HepG2 (cell line): ENCODE measurements at regions not wholly inside any gene's neighbourhood (a gene's known extent, or its start where the extent isn't known, plus 50 kb on each side); places are given as distances from the start of the nearest gene placed in this dataset.

Source experiments
- ATAC-seq: fragments of 200-7000 bp; cut with Tn5 transposase; 3 replicates; pipeline ENCODE4 v1.9.1; 2020; ENCODE audit warnings: mild to moderate bottlenecking, moderate library complexity
- BruUV-seq: library from RNA; stranded (reverse); fragments of 400-500 nt; replicated peaks from 2 replicates; lab custom pipeline; 2021; lab: Mats Ljungman, UMichigan
- CTCF ChIA-PET: fragments of 300-600 bp; formaldehyde crosslinking; extraction: SDS; loops from one replicate; lab custom pipeline; 2021; ENCODE audit warnings: low total read pairs, inconsistent platforms, low intra/inter-chr PET ratio; lab: Yijun Ruan, JAX
- POLR2A ChIA-PET: fragments of 350-600 bp; sonication (Branson Sonifier 250); formaldehyde crosslinking; loops from one replicate; lab custom pipeline; 2020; ENCODE audit warnings: antibody characterized with exemption, inconsistent platforms; lab: Yijun Ruan, JAX
- DNase-seq: peaks from one replicate; pipeline ENCODE4 v3.0.0-alpha.2; 2015; ENCODE audit warnings: low spot score
- FAIRE-seq: peaks from 3 replicates; lab custom pipeline; 2011; peaks lifted over from hg19 to GRCh38; lab: Jason Lieb, UNC
- H2AFZ ChIP-seq: one replicate; pipeline ENCODE4 v1.6.1; 2011; ENCODE audit warnings: low read length, inconsistent platforms
- H3K27ac ChIP-seq: fragments of 300-600 bp; 3 replicates; pipeline ENCODE4 v1.8.0; 2011; ENCODE audit warnings: mixed run types, mild to moderate bottlenecking, mixed read lengths, low read length, inconsistent platforms; ENCODE audit not compliant: insufficient read depth; ENCODE audit errors: extremely low read length
- H3K27me3 ChIP-seq, 2 experiments: fragments of 200-600 bp in 1 of 2; 2 replicates in 1 of 2; 3 replicates in 1 of 2; pipeline versions ENCODE4 v1.6.0 to v1.8.0; 2011; ENCODE audit warnings: low read length in 2 of 2, mild to moderate bottlenecking in 2 of 2, moderate library complexity in 2 of 2, inconsistent platforms in 1 of 2; ENCODE audit not compliant: insufficient read depth in 2 of 2, control insufficient read depth in 1 of 2
- H3K36me3 ChIP-seq, 2 experiments: fragments of 200-600 bp in 1 of 2; replicated peaks in 1 of 2; 2 replicates in 1 of 2; 3 replicates in 1 of 2; pipeline versions ENCODE4 v1.5.1 to v1.8.0; 2011; ENCODE audit warnings: low read length in 2 of 2, inconsistent platforms in 1 of 2; ENCODE audit not compliant: insufficient read depth in 2 of 2, control insufficient read depth in 1 of 2
- H3K4me1 ChIP-seq: 2 replicates; pipeline ENCODE4 v1.5.1; 2012; ENCODE audit warnings: low read length, inconsistent platforms; ENCODE audit not compliant: insufficient read depth
- H3K4me2 ChIP-seq: 2 replicates; pipeline ENCODE4 v1.6.0; 2011; ENCODE audit warnings: low read depth, low read length, inconsistent platforms
- H3K4me3 ChIP-seq, 3 experiments: fragments of 200-600 bp in 1 of 3; sonication (generic), shearing (Covaris generic) in 1 of 3; replicated peaks in 1 of 3; 2 replicates each; pipeline ENCODE4 v1.5.1; 2011 to 2016; ENCODE audit warnings: low read length in 3 of 3, inconsistent platforms in 2 of 3, low read depth in 2 of 3, mild to moderate bottlenecking in 2 of 3, control low read depth in 1 of 3, mixed read lengths in 1 of 3; ENCODE audit not compliant: insufficient read depth in 1 of 3
- H3K79me2 ChIP-seq: one replicate; pipeline ENCODE4 v1.6.1; 2011; ENCODE audit warnings: low read length, inconsistent platforms; ENCODE audit not compliant: insufficient read depth
- H3K9ac ChIP-seq: 2 replicates; pipeline ENCODE4 v1.6.0; 2011; ENCODE audit warnings: mild to moderate bottlenecking, low read depth, low read length, inconsistent platforms; ENCODE audit not compliant: insufficient read depth
- H3K9me3 ChIP-seq: 2 replicates; pipeline ENCODE4 v1.5.1; 2012; ENCODE audit warnings: mild to moderate bottlenecking, low read length
- H4K20me1 ChIP-seq: 2 replicates; pipeline ENCODE4 v1.6.0; 2011; ENCODE audit warnings: inconsistent platforms, mild to moderate bottlenecking, low read length, moderate library complexity; ENCODE audit not compliant: insufficient read depth
- AGO2 ChIP-seq: fragments of 200-400 bp; formaldehyde crosslinking; optimal IDR thresholded peaks from 2 replicates; pipeline ENCODE3; 2017; ENCODE audit warnings: mild to moderate bottlenecking, low read depth, low read length, moderate library complexity
- BCL6 ChIP-seq: IDR thresholded peaks from 2 replicates; pipeline ENCODE4 v1.6.1; 2016; ENCODE audit warnings: missing genetic modification reagents, missing compliant biosample characterization
- CBX1 ChIP-seq: IDR thresholded peaks from one replicate; pipeline ENCODE4 v1.6.1; 2016; ENCODE audit warnings: antibody characterized with exemption, low read depth
- HNRNPH1 ChIP-seq: fragments of 200-400 bp; formaldehyde crosslinking; optimal IDR thresholded peaks from 2 replicates; pipeline ENCODE3; 2017; ENCODE audit warnings: mild to moderate bottlenecking, low read depth, low read length
- HOXA7 ChIP-seq: sonication (generic); formaldehyde crosslinking; IDR thresholded peaks from 2 replicates; pipeline ENCODE4 v1.8.1; 2022; ENCODE audit warnings: mild to moderate bottlenecking, missing genetic modification reagents, moderate library complexity
- HOXD1 ChIP-seq: sonication (generic); formaldehyde crosslinking; IDR thresholded peaks from 2 replicates; pipeline ENCODE4 v1.5.0; 2020; ENCODE audit warnings: missing genetic modification reagents
- NR3C1 ChIP-seq: sonication (generic); formaldehyde crosslinking; IDR thresholded peaks from 2 replicates; pipeline ENCODE4 v1.4.0; 2020; ENCODE audit warnings: missing genetic modification reagents
- PHF5A ChIP-seq: IDR thresholded peaks from one replicate; pipeline ENCODE4 v1.6.1; 2018; ENCODE audit warnings: low read depth, missing genetic modification reagents; ENCODE audit not compliant: unreplicated experiment
- RFX5 ChIP-seq: IDR thresholded peaks from 2 replicates; pipeline ENCODE4 v1.6.1; 2011; ENCODE audit warnings: low read depth, low read length, improper control_type of control experiment
- SMARCE1 ChIP-seq: fragments of 450-650 bp; IDR thresholded peaks from 2 replicates; pipeline ENCODE4 v1.6.1; 2017; ENCODE audit warnings: borderline replicate concordance
- XRCC5 ChIP-seq: fragments of 200-400 bp; formaldehyde crosslinking; optimal IDR thresholded peaks from 2 replicates; pipeline ENCODE3; 2017; ENCODE audit warnings: mild to moderate bottlenecking, low read length
- ZKSCAN1 ChIP-seq: fragments of 150-350 bp; IDR thresholded peaks from 2 replicates; pipeline ENCODE4 v1.6.1; 2014; ENCODE audit warnings: low read length
- ZNF207 ChIP-seq: fragments of 450-650 bp; IDR thresholded peaks from 2 replicates; pipeline ENCODE4 v1.6.1; 2016; ENCODE audit warnings: antibody characterized with exemption, borderline replicate concordance
- ZNF432 ChIP-seq: sonication (generic); formaldehyde crosslinking; IDR thresholded peaks from 2 replicates; pipeline ENCODE4 v1.5.0; 2020; ENCODE audit warnings: missing genetic modification reagents, mild to moderate bottlenecking, borderline replicate concordance
- WGBS: methylation state at CpG from one replicate; pipeline ENCODE4 v1.1.6; 2017; ENCODE audit warnings: low lambda C conversion rate; 5-methylcytosine and 5-hydroxymethylcytosine counted together
- in situ Hi-C: cut with HindIII; loops from 2 replicates; pipeline ENCODE4 v1.10.0; 2017; ENCODE audit warnings: low pct_unique_long_range_greater_than_20kb; ENCODE audit not compliant: extremely low pct_ligation_motif_present
- intact Hi-C: fragments of 100-400 bp; cut with micrococcal nuclease; formaldehyde crosslinking; loops from one replicate; pipeline ENCODE4 v1.10.0; 2022; ENCODE audit not compliant: unreplicated experiment
- TF ChIP-seq, protein P1 (sequence below): sonication (generic); formaldehyde crosslinking; IDR thresholded peaks from 2 replicates; pipeline ENCODE4 v1.4.0; 2020; ENCODE audit warnings: missing genetic modification reagents, mild to moderate bottlenecking, borderline replicate concordance
- TF ChIP-seq, protein P2 (sequence below): sonication (generic); formaldehyde crosslinking; IDR thresholded peaks from 2 replicates; pipeline ENCODE4 v1.5.1; 2020; ENCODE audit warnings: missing genetic modification reagents, mild to moderate bottlenecking, borderline replicate concordance
- TF ChIP-seq, protein P3 (sequence below): sonication (generic); formaldehyde crosslinking; IDR thresholded peaks from 2 replicates; pipeline ENCODE4 v1.5.0; 2020; ENCODE audit warnings: missing genetic modification reagents, mild to moderate bottlenecking, borderline replicate concordance
- TF ChIP-seq, protein P4 (sequence below): sonication (generic); formaldehyde crosslinking; IDR thresholded peaks from 2 replicates; pipeline ENCODE4 v1.5.0; 2020; ENCODE audit warnings: missing genetic modification reagents

DNA sequence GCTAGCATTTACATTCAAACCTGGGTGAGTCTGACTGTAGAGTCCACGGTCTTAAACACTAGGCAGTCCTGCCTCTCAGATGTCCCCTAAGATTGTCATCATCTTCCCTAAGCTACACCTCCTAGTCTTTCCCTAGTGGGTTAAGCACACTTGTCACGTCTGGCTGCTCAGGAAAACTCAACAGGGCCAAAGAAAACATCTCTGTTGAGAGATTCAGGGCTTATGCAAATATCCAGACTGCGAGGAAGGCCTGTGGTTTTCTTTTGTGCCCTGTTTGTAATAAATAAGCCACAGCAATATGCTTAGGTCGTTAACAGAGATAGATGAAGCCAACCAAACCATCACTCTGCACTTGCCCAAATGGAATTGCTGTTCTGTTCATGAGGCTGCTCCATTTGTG, 472.6 kb upstream of the DEPDC1 start (continued):
- TF ChIP-seq, protein P1, sequence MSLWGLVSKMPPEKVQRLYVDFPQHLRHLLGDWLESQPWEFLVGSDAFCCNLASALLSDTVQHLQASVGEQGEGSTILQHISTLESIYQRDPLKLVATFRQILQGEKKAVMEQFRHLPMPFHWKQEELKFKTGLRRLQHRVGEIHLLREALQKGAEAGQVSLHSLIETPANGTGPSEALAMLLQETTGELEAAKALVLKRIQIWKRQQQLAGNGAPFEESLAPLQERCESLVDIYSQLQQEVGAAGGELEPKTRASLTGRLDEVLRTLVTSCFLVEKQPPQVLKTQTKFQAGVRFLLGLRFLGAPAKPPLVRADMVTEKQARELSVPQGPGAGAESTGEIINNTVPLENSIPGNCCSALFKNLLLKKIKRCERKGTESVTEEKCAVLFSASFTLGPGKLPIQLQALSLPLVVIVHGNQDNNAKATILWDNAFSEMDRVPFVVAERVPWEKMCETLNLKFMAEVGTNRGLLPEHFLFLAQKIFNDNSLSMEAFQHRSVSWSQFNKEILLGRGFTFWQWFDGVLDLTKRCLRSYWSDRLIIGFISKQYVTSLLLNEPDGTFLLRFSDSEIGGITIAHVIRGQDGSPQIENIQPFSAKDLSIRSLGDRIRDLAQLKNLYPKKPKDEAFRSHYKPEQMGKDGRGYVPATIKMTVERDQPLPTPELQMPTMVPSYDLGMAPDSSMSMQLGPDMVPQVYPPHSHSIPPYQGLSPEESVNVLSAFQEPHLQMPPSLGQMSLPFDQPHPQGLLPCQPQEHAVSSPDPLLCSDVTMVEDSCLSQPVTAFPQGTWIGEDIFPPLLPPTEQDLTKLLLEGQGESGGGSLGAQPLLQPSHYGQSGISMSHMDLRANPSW (CRISPR knock-in tag): no peak
- TF ChIP-seq HOXD1 (CRISPR knock-in tag) (no peak), NR3C1 (CRISPR knock-in tag) (no peak), SMARCE1 (no peak), XRCC5 (no peak), PHF5A (CRISPR knock-in tag) (no peak), CBX1 (no peak)
- TF ChIP-seq, protein P2, sequence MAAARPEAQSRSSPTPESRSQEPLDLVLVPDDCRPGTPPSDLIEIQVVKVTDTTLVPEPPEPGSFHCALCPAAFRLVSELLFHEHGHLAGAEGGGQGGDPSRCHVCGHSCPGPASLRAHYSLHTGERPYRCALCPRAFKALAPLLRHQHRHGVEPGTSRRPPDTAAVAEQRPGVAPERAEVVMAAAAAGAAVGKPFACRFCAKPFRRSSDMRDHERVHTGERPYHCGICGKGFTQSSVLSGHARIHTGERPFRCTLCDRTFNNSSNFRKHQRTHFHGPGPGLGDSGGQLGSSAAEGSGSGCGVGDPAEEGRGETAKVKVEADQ (CRISPR knock-in tag): no peak
- TF ChIP-seq, all 625 proteins: peak for 0

- H3K27ac ChIP-seq: no peak overlapping the region
- no peak overlapping the region for H2AFZ ChIP-seq
- CTCF ChIA-PET: no interaction called here
- no peak overlapping the region for H3K9ac ChIP-seq
- H3K4me2 ChIP-seq: no peak overlapping the region
- H3K27me3 ChIP-seq: no peaks in the 10 kb centered on the region
- no peaks in the 10 kb centered on the region for H3K79me2 ChIP-seq
- in situ Hi-C loops: no loop called here
- no peaks in the 10 kb centered on the region for H3K36me3 ChIP-seq
- 2% methylated on average over 2 of the region's 2 CpGs for WGBS
- no TSS peak for BruUV-seq
- H3K4me1 ChIP-seq: no peaks in the 10 kb centered on the region
- no peak for FAIRE-seq
- POLR2A ChIA-PET: no interaction called here
- no peak for ATAC-seq
- H3K4me3 ChIP-seq: no peak overlapping the region
- H4K20me1 ChIP-seq: no peaks in the 10 kb centered on the region
- intact Hi-C loops: no loop called here
- peaks cover 78% of the 10 kb centered on the region for H3K9me3 ChIP-seq
- DNase-seq: no peak
- TF ChIP-seq HNRNPH1: no peak
- TF ChIP-seq RFX5: no peak
- TF ChIP-seq ZKSCAN1: no peak
- TF ChIP-seq, protein P3, sequence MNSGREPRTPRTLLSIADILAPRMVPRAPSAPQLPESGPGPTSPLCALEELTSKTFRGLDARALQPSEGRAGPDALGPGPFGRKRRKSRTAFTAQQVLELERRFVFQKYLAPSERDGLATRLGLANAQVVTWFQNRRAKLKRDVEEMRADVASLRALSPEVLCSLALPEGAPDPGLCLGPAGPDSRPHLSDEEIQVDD (CRISPR knock-in tag): no peak
- no peak for TF ChIP-seq HOXA7 (CRISPR knock-in tag)
- no peak for TF ChIP-seq AGO2
- TF ChIP-seq, protein P4, sequence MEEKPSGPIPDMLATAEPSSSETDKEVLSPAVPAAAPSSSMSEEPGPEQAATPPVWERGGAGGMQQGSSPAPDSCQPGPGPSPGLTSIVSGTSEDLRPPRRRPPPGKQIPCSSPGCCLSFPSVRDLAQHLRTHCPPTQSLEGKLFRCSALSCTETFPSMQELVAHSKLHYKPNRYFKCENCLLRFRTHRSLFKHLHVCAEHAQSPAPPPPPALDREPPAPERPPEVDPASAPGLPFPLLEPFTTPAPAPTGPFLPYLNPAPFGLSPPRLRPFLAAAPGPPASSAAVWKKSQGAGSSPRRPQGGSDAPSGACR (CRISPR knock-in tag): no peak
- TF ChIP-seq BCL6 (CRISPR knock-in tag): no peak
- TF ChIP-seq ZNF207: no peak
- no peak for TF ChIP-seq ZNF432 (CRISPR knock-in tag)
Measured at GRCh38 chr1:68970571-68970970, 473.7 kb upstream of the DEPDC1 start.
